GM18909 (cell line): ENCODE measurements at regions not wholly inside any gene's neighbourhood (a gene's known extent, or its start where the extent isn't known, plus 50 kb on each side); places are given as distances from the start of the nearest gene placed in this dataset.

ENCODE experiments used
- ATAC-seq: cut with Tn5 transposase; IDR thresholded peaks from one replicate; pipeline ENCODE4 v1.9.1; 2021; ENCODE audit warnings: mild to moderate bottlenecking; ENCODE audit not compliant: unreplicated experiment, poor library complexity

GRCh38 chr18:73749304-73749703 lies 398.3 kb downstream of the FBXO15 start:
- no peak for ATAC-seq

GRCh38 chr18:73748731-73749130 lies 398.9 kb downstream of the FBXO15 start:
- ATAC-seq: no peak

GRCh38 chr18:73746101-73746500 lies 401.5 kb downstream of the FBXO15 start:
- no peak for ATAC-seq

GRCh38 chr18:73742957-73743356 lies 404.7 kb downstream of the FBXO15 start:
- ATAC-seq: no peak

GRCh38 chr18:73741946-73742345 lies 405.7 kb downstream of the FBXO15 start:
- no peak for ATAC-seq

- no peak for ATAC-seq
Measured at GRCh38 chr18:73739098-73739497, 408.5 kb downstream of the FBXO15 start.

GRCh38 chr18:73737990-73738389 lies 409.6 kb downstream of the FBXO15 start:
- no peak for ATAC-seq

- ATAC-seq: no peak
Measured at GRCh38 chr18:73735836-73736235, 411.8 kb downstream of the FBXO15 start.

- no peak for ATAC-seq
Measured at GRCh38 chr18:73733806-73734314, 413.8 kb downstream of the FBXO15 start.

- ATAC-seq: no peak
Measured at GRCh38 chr18:73733376-73733775, 414.3 kb downstream of the FBXO15 start.

- ATAC-seq: no peak
Measured at GRCh38 chr18:73728657-73729056, 419.0 kb downstream of the FBXO15 start.

- ATAC-seq: no peak
Measured at GRCh38 chr18:73724958-73725357, 422.7 kb downstream of the FBXO15 start.

- no peak for ATAC-seq
Measured at GRCh38 chr18:73719611-73720010, 428.0 kb downstream of the FBXO15 start.

- ATAC-seq: no peak
Measured at GRCh38 chr18:73717570-73717969, 430.1 kb downstream of the FBXO15 start.

- no peak for ATAC-seq
Measured at GRCh38 chr18:73715210-73715670, 432.4 kb downstream of the FBXO15 start.

GRCh38 chr18:73714466-73714865 lies 433.2 kb downstream of the FBXO15 start:
- ATAC-seq: no peak

GRCh38 chr18:73711256-73711655 lies 436.4 kb downstream of the FBXO15 start:
- ATAC-seq: no peak

- no peak for ATAC-seq
Measured at GRCh38 chr18:73708591-73708990, 439.0 kb downstream of the FBXO15 start.

- no peak for ATAC-seq
Measured at GRCh38 chr18:73707035-73707434, 440.6 kb downstream of the FBXO15 start.

GRCh38 chr18:73697353-73697752 lies 450.3 kb downstream of the FBXO15 start:
- no peak for ATAC-seq

GRCh38 chr18:73696698-73697097 lies 450.9 kb downstream of the FBXO15 start:
- ATAC-seq: no peak

GRCh38 chr18:73696171-73696570 lies 451.5 kb downstream of the FBXO15 start:
- ATAC-seq: no peak

GRCh38 chr18:73693091-73693490 lies 454.5 kb downstream of the FBXO15 start:
- ATAC-seq: no peak
